Astrocyte (in vitro differentiated cells and primary cell): ENCODE measurements at regions not wholly inside any gene's neighbourhood (a gene's known extent, or its start where the extent isn't known, plus 50 kb on each side); places are given as distances from the start of the nearest gene placed in this dataset.
"Not testable (repeated sequence)": the region's sequence is repeated elsewhere in the genome, so short reads cannot be mapped to it uniquely, and the experiment has no call there.

ENCODE experiments used
- EZH2 ChIP-seq: IDR thresholded peaks from 2 replicates; pipeline ENCODE4 v1.6.1; 2012; ENCODE audit warnings: mild to moderate bottlenecking, low read length, inconsistent platforms; ENCODE audit not compliant: insufficient read depth
- TF ChIP-seq, protein P1 (sequence below): IDR thresholded peaks from 2 replicates; pipeline ENCODE4 v1.5.1; 2011; ENCODE audit warnings: low read depth, mild to moderate bottlenecking, inconsistent platforms, low read length, moderate library complexity; ENCODE audit not compliant: insufficient read depth

DNA sequence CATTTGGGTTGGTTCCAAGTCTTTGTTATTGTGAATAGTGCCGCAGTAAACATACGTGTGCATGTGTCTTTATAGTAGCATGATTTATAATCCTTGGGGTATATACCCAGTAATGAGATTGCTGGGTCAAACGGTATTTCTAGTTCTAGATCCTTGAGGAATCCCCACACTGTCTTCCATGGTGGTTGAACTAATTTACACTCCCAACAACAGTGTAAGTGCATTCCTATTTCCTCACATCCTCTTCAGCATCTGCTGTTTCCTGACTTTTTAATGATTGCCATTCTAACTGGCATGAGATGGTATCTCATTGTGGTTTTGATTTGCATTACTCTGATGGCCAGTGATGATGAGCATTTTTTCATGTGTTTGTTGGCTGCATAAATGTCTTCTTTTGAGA is 580.3 kb upstream of the CLINT1 start:
- TF ChIP-seq, protein P1, sequence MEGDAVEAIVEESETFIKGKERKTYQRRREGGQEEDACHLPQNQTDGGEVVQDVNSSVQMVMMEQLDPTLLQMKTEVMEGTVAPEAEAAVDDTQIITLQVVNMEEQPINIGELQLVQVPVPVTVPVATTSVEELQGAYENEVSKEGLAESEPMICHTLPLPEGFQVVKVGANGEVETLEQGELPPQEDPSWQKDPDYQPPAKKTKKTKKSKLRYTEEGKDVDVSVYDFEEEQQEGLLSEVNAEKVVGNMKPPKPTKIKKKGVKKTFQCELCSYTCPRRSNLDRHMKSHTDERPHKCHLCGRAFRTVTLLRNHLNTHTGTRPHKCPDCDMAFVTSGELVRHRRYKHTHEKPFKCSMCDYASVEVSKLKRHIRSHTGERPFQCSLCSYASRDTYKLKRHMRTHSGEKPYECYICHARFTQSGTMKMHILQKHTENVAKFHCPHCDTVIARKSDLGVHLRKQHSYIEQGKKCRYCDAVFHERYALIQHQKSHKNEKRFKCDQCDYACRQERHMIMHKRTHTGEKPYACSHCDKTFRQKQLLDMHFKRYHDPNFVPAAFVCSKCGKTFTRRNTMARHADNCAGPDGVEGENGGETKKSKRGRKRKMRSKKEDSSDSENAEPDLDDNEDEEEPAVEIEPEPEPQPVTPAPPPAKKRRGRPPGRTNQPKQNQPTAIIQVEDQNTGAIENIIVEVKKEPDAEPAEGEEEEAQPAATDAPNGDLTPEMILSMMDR, result not testable (repeated sequence)
- not testable (repeated sequence) for TF ChIP-seq EZH2
